ENCODE measurements at regions not wholly inside any gene's neighbourhood (a gene's known extent, or its start where the extent isn't known, plus 50 kb on each side); places are given as distances from the start of the nearest gene placed in this dataset.

DNA sequence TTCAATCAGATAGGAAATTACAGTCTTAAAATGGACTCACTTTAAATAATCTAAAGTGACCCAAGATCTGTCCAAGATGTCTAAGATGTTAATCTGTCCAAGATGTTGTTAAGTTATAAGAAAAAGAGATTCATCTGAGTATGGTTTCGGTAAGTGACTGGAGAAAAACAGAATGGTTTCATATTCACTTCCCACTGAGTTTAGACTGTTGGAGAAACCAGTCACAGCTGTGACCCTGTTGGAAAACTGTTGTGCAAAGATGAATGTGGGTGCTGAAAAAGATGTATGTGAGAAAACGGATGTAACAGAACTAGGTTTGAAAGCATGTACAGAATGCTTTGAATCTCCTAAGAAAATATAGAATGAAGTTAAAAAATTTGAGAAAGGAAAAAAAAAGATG is 325.9 kb downstream of the COL12A1 start:
- DNase-seq (ENCODE audit: low read depth, low spot score): no peak
- no peak for TF ChIP-seq SUZ12 (IDR thresholded peaks at IDR 0.05; ENCODE audit: extremely low read depth, insufficient read depth, insufficient read length)
- no peak for TF ChIP-seq YY1 (IDR thresholded peaks at IDR 0.05; ENCODE audit: insufficient read depth, insufficient read length)
- no peak for TF ChIP-seq ZNF274 (IDR thresholded peaks at IDR 0.05; ENCODE audit: low read depth, low read length)
- Histone ChIP-seq H3K4me1 (ENCODE audit: insufficient read depth, insufficient read length) (no peaks in the 10 kb centered on the region), H3K9ac (ENCODE audit: insufficient read length, low read depth) (no peak overlapping the region), H3K4me3 (ENCODE audit: insufficient read length, low read depth) (no peak overlapping the region), H3K27me3 (ENCODE audit: insufficient read depth, insufficient read length) (no peaks in the 10 kb centered on the region), H3K9me3 (ENCODE audit: insufficient read depth, low read length) (no peaks in the 10 kb centered on the region), H3K36me3 (ENCODE audit: insufficient read depth, insufficient read length, low read length) (no peaks in the 10 kb centered on the region)

DNA sequence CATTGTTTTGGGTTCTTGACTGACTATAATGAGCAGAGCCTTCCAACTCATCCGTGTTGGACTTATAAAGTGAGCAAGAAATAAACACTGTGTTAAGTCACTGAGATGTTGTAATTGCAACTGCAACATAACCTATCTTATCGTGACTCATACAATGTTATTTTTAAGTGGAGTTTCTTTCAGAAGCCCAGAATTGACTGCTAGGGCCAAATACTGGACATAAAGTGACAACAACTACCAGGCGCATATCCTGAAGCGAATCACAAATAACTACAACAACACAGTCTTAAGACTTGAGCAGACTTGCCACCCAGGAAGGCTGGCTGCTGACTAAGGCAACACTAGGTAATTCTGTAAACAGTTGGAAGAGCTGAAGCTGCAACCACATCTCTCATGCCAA is 326.6 kb downstream of the COL12A1 start:
- Histone ChIP-seq H3K9ac (ENCODE audit: insufficient read length, low read depth) (no peak overlapping the region), H3K4me1 (ENCODE audit: insufficient read depth, insufficient read length) (no peaks in the 10 kb centered on the region), H3K9me3 (ENCODE audit: insufficient read depth, low read length) (no peaks in the 10 kb centered on the region), H3K36me3 (ENCODE audit: insufficient read depth, insufficient read length, low read length) (no peaks in the 10 kb centered on the region), H3K4me3 (ENCODE audit: insufficient read length, low read depth) (no peak overlapping the region), H3K27me3 (ENCODE audit: insufficient read depth, insufficient read length) (no peaks in the 10 kb centered on the region)
- no peak for DNase-seq (ENCODE audit: low read depth, low spot score)
- no peak for TF ChIP-seq ZNF274 (IDR thresholded peaks at IDR 0.05; ENCODE audit: low read depth, low read length)
- no peak for TF ChIP-seq YY1 (IDR thresholded peaks at IDR 0.05; ENCODE audit: insufficient read depth, insufficient read length)
- no peak for TF ChIP-seq SUZ12 (IDR thresholded peaks at IDR 0.05; ENCODE audit: extremely low read depth, insufficient read depth, insufficient read length)

DNA sequence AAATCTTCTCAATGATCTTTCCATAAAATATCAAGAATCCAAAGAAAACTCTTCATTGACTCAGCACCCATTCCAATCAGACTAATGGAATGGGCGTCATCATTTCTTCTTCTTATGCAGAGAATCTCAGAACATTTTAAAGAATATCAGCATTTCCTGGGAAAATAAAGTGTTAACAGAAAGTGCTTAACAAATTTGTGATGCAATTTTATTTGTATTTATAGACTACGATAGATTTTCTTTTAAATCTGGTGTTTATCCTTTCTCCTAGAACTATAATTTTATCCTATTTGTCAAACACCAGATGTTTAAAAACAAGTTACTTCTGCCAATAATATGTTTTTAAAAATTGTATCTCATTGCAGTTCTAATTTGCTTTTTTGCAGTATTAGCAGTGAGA is 330.7 kb downstream of the COL12A1 start:
- no peaks in the 10 kb centered on the region for H3K9me3 ChIP-seq (ENCODE audit: insufficient read depth, low read length)
- no peak overlapping the region for H3K4me3 ChIP-seq (ENCODE audit: insufficient read length, low read depth)
- no peak for DNase-seq (ENCODE audit: low read depth, low spot score)
- H3K36me3 ChIP-seq (ENCODE audit: insufficient read depth, insufficient read length, low read length): no peaks in the 10 kb centered on the region
- H3K27me3 ChIP-seq (ENCODE audit: insufficient read depth, insufficient read length): no peaks in the 10 kb centered on the region
- no peak overlapping the region for H3K9ac ChIP-seq (ENCODE audit: insufficient read length, low read depth)
- TF ChIP-seq SUZ12 (IDR thresholded peaks at IDR 0.05; ENCODE audit: extremely low read depth, insufficient read depth, insufficient read length) (no peak), ZNF274 (IDR thresholded peaks at IDR 0.05; ENCODE audit: low read depth, low read length) (no peak), YY1 (IDR thresholded peaks at IDR 0.05; ENCODE audit: insufficient read depth, insufficient read length) (no peak)
- H3K4me1 ChIP-seq (ENCODE audit: insufficient read depth, insufficient read length): no peaks in the 10 kb centered on the region

DNA sequence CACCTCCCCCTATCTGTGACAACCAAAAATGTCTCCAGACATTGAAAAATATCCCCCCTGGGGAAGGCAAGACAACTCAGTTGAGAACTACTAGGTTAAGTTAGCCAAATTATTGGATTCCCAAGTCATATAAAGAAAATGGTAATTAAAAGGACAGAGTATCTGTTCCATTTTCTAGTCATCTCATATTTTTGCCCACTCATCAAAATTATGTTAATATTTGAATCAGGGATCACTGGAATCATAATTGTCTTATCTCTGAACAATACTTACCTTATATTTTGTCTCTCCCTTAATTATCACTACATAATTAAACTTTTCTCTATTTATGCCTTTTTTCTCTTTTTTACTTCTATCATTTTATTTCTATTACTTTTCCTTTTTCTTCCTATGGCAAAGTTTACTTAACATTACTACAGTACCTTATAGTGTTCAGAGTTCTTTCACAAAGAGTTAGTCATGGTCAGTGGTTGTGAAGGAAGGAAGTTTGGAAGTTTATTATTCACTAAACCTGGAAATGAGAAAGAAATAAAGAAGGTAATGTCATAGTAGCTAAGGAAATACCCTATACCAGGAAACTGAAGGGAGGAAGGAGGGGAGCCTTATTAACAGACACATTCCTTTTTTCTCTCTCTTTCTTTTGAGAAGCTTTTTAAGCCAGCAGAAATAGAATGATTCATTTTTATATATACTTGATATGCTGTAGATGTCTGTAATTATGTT is 332.9 kb downstream of the COL12A1 start:
- Histone ChIP-seq H3K9ac (ENCODE audit: insufficient read length, low read depth) (no peak overlapping the region), H3K9me3 (ENCODE audit: insufficient read depth, low read length) (no peaks in the 10 kb centered on the region), H3K27me3 (ENCODE audit: insufficient read depth, insufficient read length) (no peaks in the 10 kb centered on the region), H3K4me3 (ENCODE audit: insufficient read length, low read depth) (no peak overlapping the region), H3K36me3 (ENCODE audit: insufficient read depth, insufficient read length, low read length) (no peaks in the 10 kb centered on the region), H3K4me1 (ENCODE audit: insufficient read depth, insufficient read length) (no peaks in the 10 kb centered on the region)
- TF ChIP-seq ZNF274 (IDR thresholded peaks at IDR 0.05; ENCODE audit: low read depth, low read length) (no peak), YY1 (IDR thresholded peaks at IDR 0.05; ENCODE audit: insufficient read depth, insufficient read length) (no peak), SUZ12 (IDR thresholded peaks at IDR 0.05; ENCODE audit: extremely low read depth, insufficient read depth, insufficient read length) (no peak)
- DNase-seq (ENCODE audit: low read depth, low spot score): no peak

DNA sequence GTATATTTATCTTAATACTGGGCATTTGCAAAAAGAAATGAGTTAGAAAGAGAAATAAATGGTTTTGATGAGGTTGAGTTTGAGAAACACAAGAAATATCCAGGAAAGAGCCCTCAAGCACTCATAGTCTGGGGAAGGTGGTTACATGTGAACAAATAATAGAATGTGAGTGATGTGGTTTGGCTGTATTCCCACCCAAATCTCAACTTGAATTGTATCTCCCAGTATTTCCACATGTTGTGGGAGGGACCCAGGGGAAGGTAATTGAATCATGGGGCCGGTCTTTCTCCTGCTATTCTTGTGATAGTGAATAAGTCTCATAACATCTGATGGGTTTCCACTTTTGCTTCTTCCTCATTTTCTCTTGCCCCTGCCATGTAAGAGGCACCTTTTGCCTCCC is 334.1 kb downstream of the COL12A1 start:
- no peaks in the 10 kb centered on the region for H3K36me3 ChIP-seq (ENCODE audit: insufficient read depth, insufficient read length, low read length)
- DNase-seq (ENCODE audit: low read depth, low spot score): no peak
- no peak for TF ChIP-seq YY1 (IDR thresholded peaks at IDR 0.05; ENCODE audit: insufficient read depth, insufficient read length)
- TF ChIP-seq SUZ12 (IDR thresholded peaks at IDR 0.05; ENCODE audit: extremely low read depth, insufficient read depth, insufficient read length): no peak
- TF ChIP-seq ZNF274 (IDR thresholded peaks at IDR 0.05; ENCODE audit: low read depth, low read length): no peak
- no peaks in the 10 kb centered on the region for H3K4me1 ChIP-seq (ENCODE audit: insufficient read depth, insufficient read length)
- no peak overlapping the region for H3K9ac ChIP-seq (ENCODE audit: insufficient read length, low read depth)
- no peak overlapping the region for H3K4me3 ChIP-seq (ENCODE audit: insufficient read length, low read depth)
- H3K9me3 ChIP-seq (ENCODE audit: insufficient read depth, low read length): no peaks in the 10 kb centered on the region
- H3K27me3 ChIP-seq (ENCODE audit: insufficient read depth, insufficient read length): no peaks in the 10 kb centered on the region

DNA sequence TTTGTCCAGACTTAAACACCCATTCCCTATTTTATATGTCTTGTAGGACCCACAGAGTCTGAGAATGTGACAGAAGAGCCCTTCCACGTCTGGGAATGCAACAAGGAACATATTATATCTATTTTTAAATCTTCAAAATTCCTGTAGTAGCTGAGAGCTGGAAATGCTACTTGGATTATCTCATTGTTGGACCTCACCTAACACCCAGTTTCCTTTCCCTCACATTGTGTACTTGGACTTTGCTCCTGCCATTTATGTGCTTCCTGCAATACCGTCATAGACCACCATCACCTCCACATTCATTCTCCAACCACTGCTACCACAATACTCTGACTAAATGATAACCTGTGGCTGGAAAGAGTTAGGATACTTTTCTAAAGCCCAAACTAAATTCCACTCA is 335.4 kb downstream of the COL12A1 start:
- TF ChIP-seq ZNF274 (IDR thresholded peaks at IDR 0.05; ENCODE audit: low read depth, low read length): no peak
- no peak for TF ChIP-seq YY1 (IDR thresholded peaks at IDR 0.05; ENCODE audit: insufficient read depth, insufficient read length)
- no peak for TF ChIP-seq SUZ12 (IDR thresholded peaks at IDR 0.05; ENCODE audit: extremely low read depth, insufficient read depth, insufficient read length)
- H3K4me3 ChIP-seq (ENCODE audit: insufficient read length, low read depth): no peak overlapping the region
- H3K4me1 ChIP-seq (ENCODE audit: insufficient read depth, insufficient read length): no peaks in the 10 kb centered on the region
- no peak for DNase-seq (ENCODE audit: low read depth, low spot score)
- no peaks in the 10 kb centered on the region for H3K27me3 ChIP-seq (ENCODE audit: insufficient read depth, insufficient read length)
- H3K36me3 ChIP-seq (ENCODE audit: insufficient read depth, insufficient read length, low read length): no peaks in the 10 kb centered on the region
- H3K9ac ChIP-seq (ENCODE audit: insufficient read length, low read depth): no peak overlapping the region
- H3K9me3 ChIP-seq (ENCODE audit: insufficient read depth, low read length): no peaks in the 10 kb centered on the region

DNA sequence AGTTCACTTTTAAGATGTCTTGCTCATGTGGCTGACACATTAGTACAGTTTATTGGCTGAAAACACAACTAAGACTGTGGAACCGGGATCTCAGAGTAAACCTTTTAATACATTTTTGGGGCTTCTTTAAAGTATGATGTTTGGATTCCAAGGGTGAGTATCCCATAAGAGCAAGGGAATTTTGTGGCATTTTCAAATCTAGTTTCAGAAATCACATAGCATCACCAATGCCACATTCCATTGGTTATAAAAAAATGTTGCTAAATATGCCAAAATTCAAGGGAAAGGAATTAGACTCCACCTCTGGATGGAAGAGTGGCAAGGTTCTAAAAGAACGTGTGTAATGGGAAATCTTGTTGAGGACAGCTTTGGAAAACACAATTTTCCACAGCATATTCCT is 338.6 kb downstream of the COL12A1 start:
- no peak for DNase-seq (ENCODE audit: low read depth, low spot score)
- Histone ChIP-seq H3K36me3 (ENCODE audit: insufficient read depth, insufficient read length, low read length) (no peaks in the 10 kb centered on the region), H3K4me3 (ENCODE audit: insufficient read length, low read depth) (no peak overlapping the region), H3K4me1 (ENCODE audit: insufficient read depth, insufficient read length) (no peaks in the 10 kb centered on the region), H3K27me3 (ENCODE audit: insufficient read depth, insufficient read length) (no peaks in the 10 kb centered on the region), H3K9me3 (ENCODE audit: insufficient read depth, low read length) (no peaks in the 10 kb centered on the region), H3K9ac (ENCODE audit: insufficient read length, low read depth) (no peak overlapping the region)
- no peak for TF ChIP-seq ZNF274 (IDR thresholded peaks at IDR 0.05; ENCODE audit: low read depth, low read length)

Data from NT2/D1 (cell line).